Spleen (tissue), 11 donors: ENCODE measurements at regions not wholly inside any gene's neighbourhood (a gene's known extent, or its start where the extent isn't known, plus 50 kb on each side); places are given as distances from the start of the nearest gene placed in this dataset.
"Not testable (repeated sequence)": the region's sequence is repeated elsewhere in the genome, so short reads cannot be mapped to it uniquely, and the experiment has no call there.

Experiments
- DNase-seq: peaks from one replicate; pipeline ENCODE4 v3.0.0-alpha.2; 2020
- H3K27ac ChIP-seq, 8 donors: fragments of 200-600 bp; sonication (generic) in 7 of 8; 1 replicate in 4 of 8; 2 replicates in 4 of 8; pipeline versions ENCODE4 v1.5.0 to v1.8.0; 2016 to 2021; ENCODE audit warnings: inconsistent platforms in 4 of 8, mild to moderate bottlenecking in 4 of 8, moderate library complexity in 1 of 8
- H3K27me3 ChIP-seq, 7 donors: fragments of 200-600 bp; sonication (generic) in 6 of 7; replicated peaks in 1 of 7; 1 replicate in 4 of 7; 2 replicates in 3 of 7; pipeline versions ENCODE4 v1.5.0 to v1.8.0; 2016 to 2021; ENCODE audit warnings: inconsistent platforms in 3 of 7, mild to moderate bottlenecking in 1 of 7
- H3K36me3 ChIP-seq, 6 donors: fragments of 200-600 bp; sonication (generic) in 5 of 6; 1 replicate in 4 of 6; 2 replicates in 2 of 6; pipeline versions ENCODE4 v1.5.0 to v1.8.0; 2016 to 2021; ENCODE audit warnings: inconsistent platforms in 2 of 6
- H3K4me1 ChIP-seq, 6 donors: fragments of 200-600 bp; sonication (generic) in 5 of 6; 1 replicate in 3 of 6; 2 replicates in 3 of 6; pipeline versions ENCODE4 v1.5.0 to v1.8.0; 2016 to 2021; ENCODE audit warnings: inconsistent platforms in 3 of 6
- H3K4me3 ChIP-seq, 8 donors: fragments of 200-600 bp; sonication (generic) in 7 of 8; 1 replicate in 4 of 8; 2 replicates in 4 of 8; pipeline versions ENCODE4 v1.5.0 to v1.8.0; 2016 to 2021; ENCODE audit warnings: inconsistent platforms in 4 of 8, mild to moderate bottlenecking in 4 of 8, moderate library complexity in 2 of 8
- H3K9me3 ChIP-seq, 8 donors: fragments of 200-600 bp; sonication (generic) in 7 of 8; 1 replicate in 4 of 8; 2 replicates in 4 of 8; pipeline versions ENCODE4 v1.5.0 to v1.8.0; 2016 to 2021; ENCODE audit warnings: inconsistent platforms in 4 of 8
- POLR2A ChIP-seq, 3 donors: fragments of 450-650 bp; IDR thresholded peaks; one replicate each; pipeline ENCODE4 v1.5.1; 2017; ENCODE audit warnings: antibody characterized with exemption in 3 of 3, mild to moderate bottlenecking in 1 of 3
- POLR2AphosphoS5 ChIP-seq, 3 donors: sonication (generic); formaldehyde crosslinking; IDR thresholded peaks; one replicate each; pipeline ENCODE4 v1.5.1; 2017; ENCODE audit warnings: antibody characterized with exemption in 3 of 3
- WGBS, 5 donors: extraction: QIAGEN DNeasy Blood & Tissue Kit in 3 of 5; methylation state at CpG; one replicate each; pipeline versions ENCODE4 v1.1.5 to v1.1.7; 2013 to 2018; 5-methylcytosine and 5-hydroxymethylcytosine counted together
- intact Hi-C: fragments of 100-400 bp; cut with DNase I; formaldehyde crosslinking; loops from one replicate; pipeline ENCODE4 v1.15.0; 2023; ENCODE audit warnings: low total_unique reads
- TF ChIP-seq, protein P1 (sequence below), 11 experiments: fragments of 200-600 bp in 7 of 11; fragments of 450-650 bp in 4 of 11; sonication (generic) in 4 of 11; IDR thresholded peaks in 8 of 11; conservative IDR thresholded peaks in 3 of 11; 1 replicate in 7 of 11; 2 replicates in 4 of 11; pipeline versions ENCODE4 v1.4.0 to v1.8.0; 2016 to 2021; ENCODE audit warnings: antibody characterized with exemption in 11 of 11, inconsistent platforms in 4 of 11, mild to moderate bottlenecking in 1 of 11
- donor health status: healthy with polysubstance abuse.
- donor health status: DM: no; HTN: no; CAD: no; lungs with moderate emphysema.
- donor health status: DM: no; HTN: no; CAD: no.
- donor health status: Bipolar disorder and iron deficiency.
- donor health status: healthy.
- donor health status: DM: no; HTN: no; CAD: no.
- donor health status: DM: yes; HTN: yes; CAD: no.

DNA sequence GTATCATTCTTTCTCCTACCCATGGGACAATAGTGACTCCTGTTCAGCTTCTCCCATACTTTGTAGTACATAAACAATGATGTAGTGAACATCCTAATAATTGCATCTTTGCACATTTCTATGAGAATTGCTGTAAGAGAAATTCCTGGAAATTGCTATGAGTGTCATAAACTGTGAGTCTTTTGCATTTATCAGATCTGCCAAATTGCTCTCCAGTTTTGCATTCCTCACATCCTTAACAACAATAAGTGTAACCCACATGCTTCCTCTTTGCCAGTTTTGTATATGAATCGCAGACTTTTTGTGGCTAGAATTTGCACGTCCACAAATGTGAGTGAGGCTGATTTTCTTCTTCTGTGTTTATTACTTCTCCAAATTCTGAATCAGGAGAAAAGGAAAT lies 124.0 kb upstream of the TBX5 start:
- intact Hi-C loops: no loop called here
- no peak for TF ChIP-seq POLR2AphosphoS5 (IDR thresholded peaks at IDR 0.05)
- no peak for TF ChIP-seq POLR2A (IDR thresholded peaks at IDR 0.05)
- TF ChIP-seq, protein P1, sequence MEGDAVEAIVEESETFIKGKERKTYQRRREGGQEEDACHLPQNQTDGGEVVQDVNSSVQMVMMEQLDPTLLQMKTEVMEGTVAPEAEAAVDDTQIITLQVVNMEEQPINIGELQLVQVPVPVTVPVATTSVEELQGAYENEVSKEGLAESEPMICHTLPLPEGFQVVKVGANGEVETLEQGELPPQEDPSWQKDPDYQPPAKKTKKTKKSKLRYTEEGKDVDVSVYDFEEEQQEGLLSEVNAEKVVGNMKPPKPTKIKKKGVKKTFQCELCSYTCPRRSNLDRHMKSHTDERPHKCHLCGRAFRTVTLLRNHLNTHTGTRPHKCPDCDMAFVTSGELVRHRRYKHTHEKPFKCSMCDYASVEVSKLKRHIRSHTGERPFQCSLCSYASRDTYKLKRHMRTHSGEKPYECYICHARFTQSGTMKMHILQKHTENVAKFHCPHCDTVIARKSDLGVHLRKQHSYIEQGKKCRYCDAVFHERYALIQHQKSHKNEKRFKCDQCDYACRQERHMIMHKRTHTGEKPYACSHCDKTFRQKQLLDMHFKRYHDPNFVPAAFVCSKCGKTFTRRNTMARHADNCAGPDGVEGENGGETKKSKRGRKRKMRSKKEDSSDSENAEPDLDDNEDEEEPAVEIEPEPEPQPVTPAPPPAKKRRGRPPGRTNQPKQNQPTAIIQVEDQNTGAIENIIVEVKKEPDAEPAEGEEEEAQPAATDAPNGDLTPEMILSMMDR (IDR thresholded peaks at IDR 0.05 in 8 of 11, conservative IDR thresholded peaks at IDR 0.05 in 3 of 11): no peak
- WGBS, 5 donors: 22 to 27% (median 27%) methylated on average over 2 of the region's 2 CpGs
- H3K4me1 ChIP-seq: no peaks in the 10 kb centered on the region
- H3K4me3 ChIP-seq: no peak overlapping the region
- no peak overlapping the region for H3K27ac ChIP-seq
- H3K36me3 ChIP-seq: no peaks in the 10 kb centered on the region
- H3K27me3 ChIP-seq: peaks cover 0 to 20% (median 0%) of the 10 kb centered on the region in 7 donors
- no peak for DNase-seq
- no peaks in the 10 kb centered on the region for H3K9me3 ChIP-seq

- DNase-seq: no peak
- TF ChIP-seq POLR2A (IDR thresholded peaks at IDR 0.05) (no peak), POLR2AphosphoS5 (IDR thresholded peaks at IDR 0.05) (no peak)
- TF ChIP-seq, protein P1 (IDR thresholded peaks at IDR 0.05 in 8 of 11, conservative IDR thresholded peaks at IDR 0.05 in 3 of 11): no peak
- Histone ChIP-seq H3K27ac (no peak overlapping the region), H3K4me1 (no peaks in the 10 kb centered on the region), H3K27me3 (peaks cover 0 to 20% (median 0%) of the 10 kb centered on the region in 7 donors), H3K9me3 (no peaks in the 10 kb centered on the region), H3K4me3 (no peak overlapping the region), H3K36me3 (no peaks in the 10 kb centered on the region)
- intact Hi-C loops: no loop called here
- 58 to 75% (median 62%) methylated on average over 3 of the region's 3 CpGs for WGBS, 5 donors
Observed at GRCh38 chr12:114528766-114529165, 122.8 kb upstream of the TBX5 start.

GRCh38 chr12:114521160-114521559 lies 115.2 kb upstream of the TBX5 start:
- DNase-seq, intact Hi-C loops, H3K4me1 ChIP-seq, H3K36me3 ChIP-seq, H3K9me3 ChIP-seq, H3K27ac ChIP-seq, H3K4me3 ChIP-seq: not testable (repeated sequence)
- WGBS, 5 donors: 80 to 84% (median 82%) methylated on average over 2 of the region's 2 CpGs
- peaks cover 0 to 33% (median 0%) of the 10 kb centered on the region in 7 donors for H3K27me3 ChIP-seq

GRCh38 chr12:114512351-114512750 lies 106.4 kb upstream of the TBX5 start:
- Histone ChIP-seq H3K4me3 (no peak overlapping the region), H3K4me1 (peaks cover 0 to 3% (median 0%) of the 10 kb centered on the region in 6 donors), H3K9me3 (no peaks in the 10 kb centered on the region), H3K27me3 (peaks cover 0 to 38% (median 0%) of the 10 kb centered on the region in 7 donors), H3K36me3 (no peaks in the 10 kb centered on the region), H3K27ac (no peak overlapping the region)
- WGBS, 5 donors: 50 to 84% (median 62%) methylated on average over 3 of the region's 3 CpGs
- TF ChIP-seq POLR2A (IDR thresholded peaks at IDR 0.05): no peak
- no peak for TF ChIP-seq POLR2AphosphoS5 (IDR thresholded peaks at IDR 0.05)
- TF ChIP-seq, protein P1 (IDR thresholded peaks at IDR 0.05 in 8 of 11, conservative IDR thresholded peaks at IDR 0.05 in 3 of 11): no peak
- intact Hi-C loops: no loop called here
- DNase-seq: no peak
